GM12878 (cell line): ENCODE measurements at regions not wholly inside any gene's neighbourhood (a gene's known extent, or its start where the extent isn't known, plus 50 kb on each side); places are given as distances from the start of the nearest gene placed in this dataset.

Source experiments
- ATAC-seq: fragments of 200-7000 bp; cut with Tn5 transposase; 3 replicates; pipeline ENCODE4 v1.9.1; 2020; ENCODE audit warnings: mild to moderate bottlenecking, moderate library complexity
- BruUV-seq: library from RNA; stranded (reverse); fragments of 400-500 nt; replicated peaks from 2 replicates; lab custom pipeline; 2021; lab: Mats Ljungman, UMichigan
- CTCF ChIA-PET: fragments of 300-600 bp; sonication (Branson Sonifier 250); formaldehyde crosslinking; extraction: SDS; loops from one replicate; lab custom pipeline; 2021; ENCODE audit warnings: inconsistent platforms; lab: Yijun Ruan, JAX
- POLR2A ChIA-PET: fragments of 350-600 bp; formaldehyde crosslinking; extraction: SDS; loops from one replicate; lab custom pipeline; 2021; ENCODE audit warnings: inconsistent platforms; lab: Charles Lee
- RAD21 ChIA-PET: fragments of 300-600 bp; sonication (Branson Sonifier 250); formaldehyde crosslinking; loops from one replicate; lab custom pipeline; 2023; ENCODE audit warnings: antibody characterized with exemption; ENCODE audit not compliant: unreplicated experiment; lab: Charles Lee
- SMC1A ChIA-PET: fragments of 300-600 bp; sonication (Branson Sonifier 250); formaldehyde crosslinking; loops from one replicate; lab custom pipeline; 2023; ENCODE audit not compliant: unreplicated experiment, uncharacterized antibody; lab: Charles Lee
- DNase-seq: peaks from one replicate; pipeline ENCODE4 v3.0.0-alpha.2; 2011; ENCODE audit warnings: low read depth, low spot score
- FAIRE-seq: peaks from 3 replicates; lab custom pipeline; 2011; peaks lifted over from hg19 to GRCh38; lab: Jason Lieb, UNC
- H2AFZ ChIP-seq: 2 replicates; pipeline ENCODE4 v1.6.0; 2011; ENCODE audit warnings: low read depth, low read length, control low read depth; ENCODE audit not compliant: control insufficient read depth
- H3K27ac ChIP-seq: 2 replicates; pipeline ENCODE4 v1.5.1; 2011; ENCODE audit warnings: control low read depth; ENCODE audit not compliant: control insufficient read depth, insufficient read depth
- H3K27me3 ChIP-seq, 2 experiments: replicated peaks in 1 of 2; 2 replicates each; pipeline versions ENCODE4 v1.6.0 to v1.6.1; 2011; ENCODE audit warnings: low read length in 1 of 2; ENCODE audit not compliant: control insufficient read depth in 2 of 2, insufficient read depth in 2 of 2
- H3K36me3 ChIP-seq, 2 experiments: 2 replicates each; pipeline ENCODE4 v1.5.1; 2011; ENCODE audit warnings: low read length in 1 of 2; ENCODE audit not compliant: control insufficient read depth in 2 of 2, insufficient read depth in 2 of 2
- H3K4me1 ChIP-seq: 2 replicates; pipeline ENCODE4 v1.6.1; 2011; ENCODE audit warnings: mild to moderate bottlenecking, low read length, moderate library complexity, mixed read lengths; ENCODE audit not compliant: control insufficient read depth, insufficient read depth
- H3K4me2 ChIP-seq: 2 replicates; pipeline ENCODE4 v1.6.0; 2011; ENCODE audit warnings: control low read depth; ENCODE audit not compliant: control insufficient read depth, insufficient read depth
- H3K4me3 ChIP-seq: fragments of 200-600 bp; sonication (generic); 2 replicates; pipeline ENCODE4 v1.5.1; 2016
- H3K79me2 ChIP-seq: 2 replicates; pipeline ENCODE4 v1.6.0; 2011; ENCODE audit warnings: low read length; ENCODE audit not compliant: control insufficient read depth, insufficient read depth
- H3K9ac ChIP-seq: 2 replicates; pipeline ENCODE4 v1.8.0; 2011; ENCODE audit warnings: low read length, control low read depth, mixed read lengths; ENCODE audit not compliant: control insufficient read depth, insufficient read depth
- H3K9me3 ChIP-seq: replicated peaks from 3 replicates; pipeline ENCODE4 v1.5.1; 2011; ENCODE audit warnings: mild to moderate bottlenecking, low read length; ENCODE audit not compliant: control insufficient read depth, insufficient read depth
- H4K20me1 ChIP-seq: 2 replicates; pipeline ENCODE4 v1.6.0; 2011; ENCODE audit not compliant: control insufficient read depth, insufficient read depth
- FOS ChIP-seq: IDR thresholded peaks from 3 replicates; pipeline ENCODE4 v1.6.1; 2011; ENCODE audit warnings: borderline replicate concordance; ENCODE audit not compliant: insufficient read length; ENCODE audit errors: extremely low read depth
- FOXK2 ChIP-seq: fragments of 450-650 bp; IDR thresholded peaks from 2 replicates; pipeline ENCODE4 v1.6.1; 2017; ENCODE audit warnings: mild to moderate bottlenecking, moderate library complexity
- HSF1 ChIP-seq: fragments of 150-350 bp; IDR thresholded peaks from 2 replicates; pipeline ENCODE4 v1.6.1; 2014; ENCODE audit warnings: mild to moderate bottlenecking, low read depth, low read length
- NBN ChIP-seq: fragments of 450-650 bp; IDR thresholded peaks from 2 replicates; pipeline ENCODE4 v1.6.1; 2016
- RCOR1 ChIP-seq: conservative IDR thresholded peaks from 2 replicates; pipeline ENCODE4 v1.6.1; 2012; ENCODE audit warnings: low read depth, low read length, improper control_type of control experiment
- SUPT20H ChIP-seq: IDR thresholded peaks from 2 replicates; pipeline ENCODE4 v1.6.1; 2011; ENCODE audit warnings: low read depth, mild to moderate bottlenecking, low read length, moderate library complexity, borderline replicate concordance; ENCODE audit not compliant: control insufficient read depth
- TCF3 ChIP-seq: IDR thresholded peaks from 2 replicates; pipeline ENCODE4 v1.6.1; 2012; ENCODE audit warnings: low read depth, mild to moderate bottlenecking, low read length, borderline replicate concordance; ENCODE audit not compliant: insufficient read depth
- ZBED1 ChIP-seq: IDR thresholded peaks from 2 replicates; pipeline ENCODE4 v1.6.1; 2016; ENCODE audit warnings: borderline replicate concordance
- WGBS: methylation state at CpG from one replicate; pipeline ENCODE4 v1.1.6; 2016; ENCODE audit warnings: low lambda C conversion rate; ENCODE audit not compliant: insufficient replicate concordance, insufficient coverage; ENCODE audit errors: missing lambda C conversion rate; 5-methylcytosine and 5-hydroxymethylcytosine counted together
- in situ Hi-C: fragments of 300-500 bp; cut with MboI; formaldehyde crosslinking; loops from 9 replicates; pipeline ENCODE4 v1.14.3; 2018; ENCODE audit warnings: mixed read lengths
- intact Hi-C: fragments of 100-400 bp; cut with micrococcal nuclease; formaldehyde crosslinking; loops from one replicate; pipeline ENCODE4 v1.14.2; 2022; ENCODE audit not compliant: unreplicated experiment
- TF ChIP-seq, protein P1 (sequence below): fragments of 450-650 bp; IDR thresholded peaks from 2 replicates; pipeline ENCODE4 v1.6.1; 2018; ENCODE audit warnings: mild to moderate bottlenecking, low read depth, moderate library complexity; ENCODE audit not compliant: partially characterized antibody

- H3K9me3 ChIP-seq, result no peaks in the 10 kb centered on the region
- intact Hi-C loops, result loop anchor here (5.0 to 10.0 kb wide), 2 partner anchors 196 to 269 kb away; no protein-coding TSS in a partner anchor
Observed at GRCh38 chr10:128530946-128531345, 404.7 kb upstream of the MKI67 start.

GRCh38 chr10:128534686-128535085 is 408.5 kb upstream of the MKI67 start:
- in situ Hi-C loops, result no loop called here
- Histone ChIP-seq H3K36me3 (no peaks in the 10 kb centered on the region), H3K9me3 (no peaks in the 10 kb centered on the region), H3K9ac (no peak overlapping the region), H3K4me1 (no peaks in the 10 kb centered on the region), H3K79me2 (no peaks in the 10 kb centered on the region), H3K27ac (no peak overlapping the region), H2AFZ (no peak overlapping the region), H3K4me2 (no peak overlapping the region), H4K20me1 (no peaks in the 10 kb centered on the region), H3K4me3 (no peak overlapping the region), H3K27me3 (peaks cover 0 to 3% of the 10 kb centered on the region in 2 experiments; a peak in 2 of 4 replicates)
- no TSS peak for BruUV-seq
- no peak for TF ChIP-seq FOS
- TF ChIP-seq NBN, result no peak
- TF ChIP-seq FOXK2, result no peak
- no peak for TF ChIP-seq TCF3
- TF ChIP-seq RCOR1, result no peak
- no peak for TF ChIP-seq HSF1
- TF ChIP-seq, protein P1, sequence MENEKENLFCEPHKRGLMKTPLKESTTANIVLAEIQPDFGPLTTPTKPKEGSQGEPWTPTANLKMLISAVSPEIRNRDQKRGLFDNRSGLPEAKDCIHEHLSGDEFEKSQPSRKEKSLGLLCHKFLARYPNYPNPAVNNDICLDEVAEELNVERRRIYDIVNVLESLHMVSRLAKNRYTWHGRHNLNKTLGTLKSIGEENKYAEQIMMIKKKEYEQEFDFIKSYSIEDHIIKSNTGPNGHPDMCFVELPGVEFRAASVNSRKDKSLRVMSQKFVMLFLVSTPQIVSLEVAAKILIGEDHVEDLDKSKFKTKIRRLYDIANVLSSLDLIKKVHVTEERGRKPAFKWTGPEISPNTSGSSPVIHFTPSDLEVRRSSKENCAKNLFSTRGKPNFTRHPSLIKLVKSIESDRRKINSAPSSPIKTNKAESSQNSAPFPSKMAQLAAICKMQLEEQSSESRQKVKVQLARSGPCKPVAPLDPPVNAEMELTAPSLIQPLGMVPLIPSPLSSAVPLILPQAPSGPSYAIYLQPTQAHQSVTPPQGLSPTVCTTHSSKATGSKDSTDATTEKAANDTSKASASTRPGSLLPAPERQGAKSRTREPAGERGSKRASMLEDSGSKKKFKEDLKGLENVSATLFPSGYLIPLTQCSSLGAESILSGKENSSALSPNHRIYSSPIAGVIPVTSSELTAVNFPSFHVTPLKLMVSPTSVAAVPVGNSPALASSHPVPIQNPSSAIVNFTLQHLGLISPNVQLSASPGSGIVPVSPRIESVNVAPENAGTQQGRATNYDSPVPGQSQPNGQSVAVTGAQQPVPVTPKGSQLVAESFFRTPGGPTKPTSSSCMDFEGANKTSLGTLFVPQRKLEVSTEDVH, result no peak
- TF ChIP-seq SUPT20H, result no peak
- DNase-seq (no peak), ATAC-seq (no peak), FAIRE-seq (no peak)
- WGBS, result 5% methylated on average over 5 of the region's 5 CpGs
- ChIA-PET RAD21 (no interaction called here), SMC1A (no interaction called here), POLR2A (no interaction called here), CTCF (no interaction called here)
- intact Hi-C loops, result loop anchor here (5.0 to 10.0 kb wide), 2 partner anchors 200 to 272 kb away; no protein-coding TSS in a partner anchor

More at GRCh38 chr10:128530946-128531345, 404.7 kb upstream of the MKI67 start:
- Histone ChIP-seq H3K9ac (no peak overlapping the region), H3K4me3 (no peak overlapping the region), H3K36me3 (no peaks in the 10 kb centered on the region), H3K27me3 (peaks cover 0 to 3% of the 10 kb centered on the region in 2 experiments; a peak in 2 of 4 replicates), H3K4me2 (no peak overlapping the region), H3K79me2 (no peaks in the 10 kb centered on the region), H3K27ac (no peak overlapping the region), H3K4me1 (no peaks in the 10 kb centered on the region), H4K20me1 (no peaks in the 10 kb centered on the region), H2AFZ (no peak overlapping the region)
- no TSS peak for BruUV-seq
- ChIA-PET CTCF (interaction anchor here (0.7 to 1.4 kb wide), 2 partner anchors 31 to 271 kb away, joined by 4 to 6 read pairs; no protein-coding TSS in a partner anchor), POLR2A (no interaction called here), SMC1A (no interaction called here), RAD21 (no interaction called here)
- TF ChIP-seq ZBED1, result no peak
- 0% methylated on average over 2 of the region's 2 CpGs for WGBS
- ATAC-seq (no peak), DNase-seq (no peak), FAIRE-seq (no peak)
- in situ Hi-C loops, result no loop called here
